NCI-H524 treated with DMSO at 0.1 percent for 48 hours (cell line): ENCODE measurements at regions not wholly inside any gene's neighbourhood (a gene's known extent, or its start where the extent isn't known, plus 50 kb on each side); places are given as distances from the start of the nearest gene placed in this dataset.
"Not testable (repeated sequence)": the region's sequence is repeated elsewhere in the genome, so short reads cannot be mapped to it uniquely, and the experiment has no call there.

Experiments
- DNase-seq: peaks from one replicate; lab custom pipeline; 2025; lab: John Stamatoyannopoulos, UW

GRCh38 chr2:67571785-67572718, 174.9 kb downstream of the ETAA1 start:
- DNase-seq, result no peak

GRCh38 chr2:67572721-67573435, 175.7 kb downstream of the ETAA1 start:
- no peak for DNase-seq

GRCh38 chr2:67574230-67574629, 177.1 kb downstream of the ETAA1 start:
- DNase-seq, result no peak

- DNase-seq, result no peak
These were observed 179.1 kb downstream of the ETAA1 start for GRCh38 chr2:67576226-67576625.

- DNase-seq, result no peak
These were observed 179.9 kb downstream of the ETAA1 start for GRCh38 chr2:67576991-67577390.

GRCh38 chr2:67579216-67579615, 182.1 kb downstream of the ETAA1 start:
- DNase-seq, result no peak

GRCh38 chr2:67579806-67580205, 182.7 kb downstream of the ETAA1 start:
- DNase-seq, result no peak

GRCh38 chr2:67581751-67582150, 184.6 kb downstream of the ETAA1 start:
- no peak for DNase-seq

GRCh38 chr2:67583185-67583584, 186.1 kb downstream of the ETAA1 start:
- DNase-seq, result no peak

- no peak for DNase-seq
These were observed 188.3 kb downstream of the ETAA1 start for GRCh38 chr2:67585400-67585799.

- DNase-seq, result not testable (repeated sequence)
These were observed 192.0 kb downstream of the ETAA1 start for GRCh38 chr2:67589121-67589520.

GRCh38 chr2:67594522-67594921, 197.4 kb downstream of the ETAA1 start:
- DNase-seq, result not testable (repeated sequence)

GRCh38 chr2:67596871-67597270, 199.7 kb downstream of the ETAA1 start:
- no peak for DNase-seq

GRCh38 chr2:67599561-67599960, 202.4 kb downstream of the ETAA1 start:
- no peak for DNase-seq

GRCh38 chr2:67600222-67600871, 203.2 kb downstream of the ETAA1 start:
- no peak for DNase-seq

GRCh38 chr2:67600946-67601345, 203.8 kb downstream of the ETAA1 start:
- DNase-seq, result no peak

GRCh38 chr2:67604360-67604759, 207.2 kb downstream of the ETAA1 start:
- no peak for DNase-seq

GRCh38 chr2:67612576-67613042, 215.5 kb downstream of the ETAA1 start:
- peak; percentile 48 for DNase-seq

GRCh38 chr2:67613227-67613626, 216.1 kb downstream of the ETAA1 start:
- DNase-seq, result peak; percentile 86

GRCh38 chr2:67614454-67614853, 217.3 kb downstream of the ETAA1 start:
- no peak for DNase-seq

- no peak for DNase-seq
These were observed 219.6 kb downstream of the ETAA1 start for GRCh38 chr2:67616749-67617148.

GRCh38 chr2:67619204-67619603, 222.1 kb downstream of the ETAA1 start:
- no peak for DNase-seq
